Keratinocyte (primary cell): ENCODE measurements at regions not wholly inside any gene's neighbourhood (a gene's known extent, or its start where the extent isn't known, plus 50 kb on each side); places are given as distances from the start of the nearest gene placed in this dataset.

ENCODE experiments used
- DNase-seq: peaks from one replicate; pipeline ENCODE4 v3.0.0-alpha.2; 2011; ENCODE audit warnings: low read depth, missing footprints, low spot score
- FAIRE-seq: peaks from 2 replicates; lab custom pipeline; 2011; peaks lifted over from hg19 to GRCh38; lab: Jason Lieb, UNC
- H2AFZ ChIP-seq: 2 replicates; pipeline ENCODE4 v1.6.0; 2012; ENCODE audit warnings: low read length, control low read depth, inconsistent platforms; ENCODE audit not compliant: control insufficient read depth
- H3K27ac ChIP-seq: 2 replicates; pipeline ENCODE4 v1.5.1; 2011; ENCODE audit warnings: low read length; ENCODE audit not compliant: control insufficient read depth, insufficient read depth
- H3K27me3 ChIP-seq: 3 replicates; pipeline ENCODE4 v1.6.0; 2011; ENCODE audit warnings: low read length; ENCODE audit not compliant: control insufficient read depth, insufficient read depth; ENCODE audit errors: extremely low read depth
- H3K36me3 ChIP-seq, 2 experiments: 2 replicates in 1 of 2; 3 replicates in 1 of 2; pipeline ENCODE4 v1.5.1; 2011; ENCODE audit warnings: low read length in 2 of 2, mild to moderate bottlenecking in 1 of 2; ENCODE audit not compliant: control insufficient read depth in 2 of 2, insufficient read depth in 2 of 2; ENCODE audit errors: extremely low read depth in 1 of 2
- H3K4me1 ChIP-seq: 3 replicates; pipeline ENCODE4 v1.5.1; 2011; ENCODE audit warnings: low read length; ENCODE audit not compliant: control insufficient read depth, insufficient read depth; ENCODE audit errors: extremely low read depth
- H3K4me2 ChIP-seq: 3 replicates; pipeline ENCODE4 v1.6.0; 2011; ENCODE audit warnings: low read depth, low read length; ENCODE audit not compliant: control insufficient read depth, insufficient read depth; ENCODE audit errors: extremely low read depth
- H3K4me3 ChIP-seq, 3 experiments: fragments of 200-600 bp in 1 of 3; sonication (generic) in 1 of 3; 2 replicates in 2 of 3; 3 replicates in 1 of 3; pipeline ENCODE4 v1.5.1; 2011 to 2016; ENCODE audit warnings: low read length in 3 of 3, mild to moderate bottlenecking in 3 of 3, control low read depth in 2 of 3, inconsistent platforms in 1 of 3, low read depth in 1 of 3, mixed read lengths in 1 of 3, mixed run types in 1 of 3, moderate library complexity in 1 of 3; ENCODE audit not compliant: control insufficient read depth in 2 of 3, insufficient read depth in 2 of 3; ENCODE audit errors: extremely low read depth in 1 of 3
- H3K79me2 ChIP-seq: 2 replicates; pipeline ENCODE4 v1.6.0; 2012; ENCODE audit warnings: low read length; ENCODE audit not compliant: control insufficient read depth, insufficient read depth
- H3K9ac ChIP-seq: 3 replicates; pipeline ENCODE4 v1.6.0; 2011; ENCODE audit warnings: low read length; ENCODE audit not compliant: control insufficient read depth, insufficient read depth; ENCODE audit errors: extremely low read depth
- H3K9me1 ChIP-seq: 3 replicates; pipeline ENCODE4 v1.6.0; 2011; ENCODE audit warnings: low read length; ENCODE audit not compliant: control insufficient read depth, insufficient read depth; ENCODE audit errors: extremely low read depth
- H3K9me3 ChIP-seq: 2 replicates; pipeline ENCODE4 v1.5.1; 2012; ENCODE audit warnings: low read depth, low read length; ENCODE audit not compliant: control insufficient read depth
- H4K20me1 ChIP-seq: 3 replicates; pipeline ENCODE4 v1.6.0; 2011; ENCODE audit warnings: low read length; ENCODE audit not compliant: control insufficient read depth, insufficient read depth; ENCODE audit errors: extremely low read depth
- EZH2 ChIP-seq: IDR thresholded peaks from one replicate; pipeline ENCODE4 v1.6.1; 2012; ENCODE audit warnings: inconsistent platforms, mild to moderate bottlenecking, low read length, moderate library complexity
- dilution Hi-C: fragments of 300-500 bp; cut with MboI; formaldehyde crosslinking; loops from one replicate; pipeline ENCODE4 v1.7.0; 2020; ENCODE audit warnings: low sequenced_read_pairs; ENCODE audit not compliant: extremely low pct_ligation_motif_present
- TF ChIP-seq, protein P1 (sequence below), 3 experiments: IDR thresholded peaks in 1 of 3; conservative IDR thresholded peaks in 1 of 3; optimal IDR thresholded peaks in 1 of 3; 2 replicates in 2 of 3; 3 replicates in 1 of 3; pipeline versions ENCODE3 to v1.5.1; 2011; ENCODE audit warnings: low read length in 3 of 3, mild to moderate bottlenecking in 3 of 3, moderate library complexity in 2 of 3, control low read depth in 1 of 3, inconsistent platforms in 1 of 3; ENCODE audit not compliant: insufficient read depth in 2 of 3; ENCODE audit errors: extremely low read depth in 1 of 3

DNA sequence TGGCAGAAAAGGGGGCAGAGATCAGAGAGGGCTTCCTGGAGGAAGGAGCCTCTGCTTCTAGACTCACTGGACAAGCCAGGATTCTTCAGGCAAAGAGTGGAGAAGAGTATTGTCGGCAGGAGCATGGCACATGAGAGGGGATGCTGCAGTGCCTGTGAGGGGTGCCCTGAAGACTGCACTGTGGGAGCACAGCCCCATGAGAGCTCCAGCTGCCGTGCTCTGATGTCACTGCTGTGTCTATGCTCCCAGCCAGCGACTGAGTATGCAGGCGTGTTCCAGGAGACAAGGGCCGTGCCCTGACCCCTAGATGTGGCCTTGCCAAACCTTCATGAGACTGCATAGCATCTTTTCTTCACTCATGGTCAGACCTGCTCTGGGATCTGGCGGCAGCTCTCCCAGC is 339.1 kb downstream of the RPS24 start:
- TF ChIP-seq, protein P1, sequence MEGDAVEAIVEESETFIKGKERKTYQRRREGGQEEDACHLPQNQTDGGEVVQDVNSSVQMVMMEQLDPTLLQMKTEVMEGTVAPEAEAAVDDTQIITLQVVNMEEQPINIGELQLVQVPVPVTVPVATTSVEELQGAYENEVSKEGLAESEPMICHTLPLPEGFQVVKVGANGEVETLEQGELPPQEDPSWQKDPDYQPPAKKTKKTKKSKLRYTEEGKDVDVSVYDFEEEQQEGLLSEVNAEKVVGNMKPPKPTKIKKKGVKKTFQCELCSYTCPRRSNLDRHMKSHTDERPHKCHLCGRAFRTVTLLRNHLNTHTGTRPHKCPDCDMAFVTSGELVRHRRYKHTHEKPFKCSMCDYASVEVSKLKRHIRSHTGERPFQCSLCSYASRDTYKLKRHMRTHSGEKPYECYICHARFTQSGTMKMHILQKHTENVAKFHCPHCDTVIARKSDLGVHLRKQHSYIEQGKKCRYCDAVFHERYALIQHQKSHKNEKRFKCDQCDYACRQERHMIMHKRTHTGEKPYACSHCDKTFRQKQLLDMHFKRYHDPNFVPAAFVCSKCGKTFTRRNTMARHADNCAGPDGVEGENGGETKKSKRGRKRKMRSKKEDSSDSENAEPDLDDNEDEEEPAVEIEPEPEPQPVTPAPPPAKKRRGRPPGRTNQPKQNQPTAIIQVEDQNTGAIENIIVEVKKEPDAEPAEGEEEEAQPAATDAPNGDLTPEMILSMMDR (optimal IDR thresholded peaks at IDR 0.05 in 1 of 3, IDR thresholded peaks at IDR 0.05 in 1 of 3, conservative IDR thresholded peaks at IDR 0.05 in 1 of 3; ENCODE audit: extremely low read depth in 1 of 3, insufficient read depth in 2 of 3, low read length in 3 of 3) = no peak
- no peak for TF ChIP-seq EZH2
- Histone ChIP-seq H3K27ac (no peak overlapping the region), H3K9me1 (no peaks in the 10 kb centered on the region), H3K4me1 (no peaks in the 10 kb centered on the region), H2AFZ (no peak overlapping the region), H3K9ac (no peak overlapping the region), H3K4me3 (no peak overlapping the region), H3K79me2 (no peaks in the 10 kb centered on the region), H3K27me3 (peaks cover 5% of the 10 kb centered on the region), H4K20me1 (no peaks in the 10 kb centered on the region), H3K9me3 (no peaks in the 10 kb centered on the region), H3K36me3 (no peaks in the 10 kb centered on the region), H3K4me2 (no peak overlapping the region)
- no peak for FAIRE-seq
- dilution Hi-C loops = no loop called here
- no peak for DNase-seq

- Histone ChIP-seq H3K4me1 (no peaks in the 10 kb centered on the region), H2AFZ (no peak overlapping the region), H3K36me3 (no peaks in the 10 kb centered on the region), H3K79me2 (no peaks in the 10 kb centered on the region), H4K20me1 (no peaks in the 10 kb centered on the region), H3K9me1 (no peaks in the 10 kb centered on the region), H3K27ac (no peak overlapping the region), H3K4me2 (no peak overlapping the region), H3K9ac (no peak overlapping the region), H3K27me3 (peaks cover 5% of the 10 kb centered on the region), H3K9me3 (no peaks in the 10 kb centered on the region), H3K4me3 (no peak overlapping the region)
- dilution Hi-C loops = no loop called here
- TF ChIP-seq EZH2 = no peak
- TF ChIP-seq, protein P1 (optimal IDR thresholded peaks at IDR 0.05 in 1 of 3, IDR thresholded peaks at IDR 0.05 in 1 of 3, conservative IDR thresholded peaks at IDR 0.05 in 1 of 3; ENCODE audit: extremely low read depth in 1 of 3, insufficient read depth in 2 of 3, low read length in 3 of 3) = no peak
- FAIRE-seq (no peak), DNase-seq (no peak)
Measured at GRCh38 chr10:78374331-78375028, 340.8 kb downstream of the RPS24 start.
